Peyer's patch (tissue), 4 donors: ENCODE measurements at regions not wholly inside any gene's neighbourhood (a gene's known extent, or its start where the extent isn't known, plus 50 kb on each side); places are given as distances from the start of the nearest gene placed in this dataset.
"Not testable (repeated sequence)": the region's sequence is repeated elsewhere in the genome, so short reads cannot be mapped to it uniquely, and the experiment has no call there.

Experiments used
- DNase-seq, 3 donors: peaks; one replicate each; pipeline ENCODE4 v3.0.0-alpha.2; 2017 to 2019
- H3K27ac ChIP-seq, 4 donors: fragments of 200-600 bp; sonication (generic); one replicate each; pipeline ENCODE4 v1.5.1; 2016 to 2019
- H3K27me3 ChIP-seq, 2 donors: fragments of 200-600 bp; sonication (generic); one replicate each; pipeline ENCODE4 v1.5.1; 2019
- H3K36me3 ChIP-seq, 3 donors: fragments of 200-600 bp; sonication (generic); one replicate each; pipeline ENCODE4 v1.5.1; 2016 to 2019
- H3K4me1 ChIP-seq, 4 donors: fragments of 200-600 bp; sonication (generic); one replicate each; pipeline ENCODE4 v1.5.1; 2016 to 2019
- H3K4me3 ChIP-seq, 4 donors: fragments of 200-600 bp; sonication (generic); 1 replicate in 3 of 4; 2 replicates in 1 of 4; pipeline ENCODE4 v1.5.1; 2016 to 2019; ENCODE audit warnings: mild to moderate bottlenecking in 1 of 4
- H3K9me3 ChIP-seq, 4 donors: fragments of 200-600 bp; sonication (generic); one replicate each; pipeline ENCODE4 v1.5.1; 2016 to 2019; ENCODE audit warnings: mild to moderate bottlenecking in 1 of 4
- POLR2A ChIP-seq, 2 donors: fragments of 450-650 bp; IDR thresholded peaks; one replicate each; pipeline ENCODE4 v1.5.1; 2017; ENCODE audit warnings: antibody characterized with exemption in 2 of 2, mild to moderate bottlenecking in 2 of 2, moderate library complexity in 2 of 2
- TF ChIP-seq, protein P1 (sequence below), 6 experiments: fragments of 450-650 bp in 4 of 6; fragments of 200-600 bp in 2 of 6; sonication (generic) in 1 of 6; IDR thresholded peaks; one replicate each; pipeline ENCODE4 v1.5.1; 2017 to 2019; ENCODE audit warnings: antibody characterized with exemption in 6 of 6, mild to moderate bottlenecking in 3 of 6, moderate library complexity in 1 of 6

DNA sequence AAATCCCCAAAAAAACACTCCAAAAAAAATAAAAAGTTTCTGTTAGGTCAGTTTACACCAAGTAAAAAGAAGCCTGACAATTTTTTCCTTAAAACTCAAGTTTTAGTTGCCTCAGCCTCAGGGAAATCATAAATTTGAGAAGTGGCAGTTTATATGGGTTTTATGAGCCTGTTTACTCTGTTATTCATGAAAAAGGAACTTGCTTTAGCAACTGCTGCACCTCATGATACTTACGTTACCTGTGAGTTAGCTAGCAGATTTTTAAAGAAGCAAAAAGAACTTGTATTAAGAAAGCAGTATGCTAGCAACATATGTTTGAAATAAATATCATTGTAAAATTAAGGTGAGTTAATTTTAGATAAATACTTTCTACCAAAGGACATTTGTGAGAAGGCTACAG is 1264.5 kb upstream of the PHF14 start:
- TF ChIP-seq, protein P1, sequence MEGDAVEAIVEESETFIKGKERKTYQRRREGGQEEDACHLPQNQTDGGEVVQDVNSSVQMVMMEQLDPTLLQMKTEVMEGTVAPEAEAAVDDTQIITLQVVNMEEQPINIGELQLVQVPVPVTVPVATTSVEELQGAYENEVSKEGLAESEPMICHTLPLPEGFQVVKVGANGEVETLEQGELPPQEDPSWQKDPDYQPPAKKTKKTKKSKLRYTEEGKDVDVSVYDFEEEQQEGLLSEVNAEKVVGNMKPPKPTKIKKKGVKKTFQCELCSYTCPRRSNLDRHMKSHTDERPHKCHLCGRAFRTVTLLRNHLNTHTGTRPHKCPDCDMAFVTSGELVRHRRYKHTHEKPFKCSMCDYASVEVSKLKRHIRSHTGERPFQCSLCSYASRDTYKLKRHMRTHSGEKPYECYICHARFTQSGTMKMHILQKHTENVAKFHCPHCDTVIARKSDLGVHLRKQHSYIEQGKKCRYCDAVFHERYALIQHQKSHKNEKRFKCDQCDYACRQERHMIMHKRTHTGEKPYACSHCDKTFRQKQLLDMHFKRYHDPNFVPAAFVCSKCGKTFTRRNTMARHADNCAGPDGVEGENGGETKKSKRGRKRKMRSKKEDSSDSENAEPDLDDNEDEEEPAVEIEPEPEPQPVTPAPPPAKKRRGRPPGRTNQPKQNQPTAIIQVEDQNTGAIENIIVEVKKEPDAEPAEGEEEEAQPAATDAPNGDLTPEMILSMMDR (IDR thresholded peaks at IDR 0.05), result no peak
- no peak for TF ChIP-seq POLR2A (IDR thresholded peaks at IDR 0.05)
- Histone ChIP-seq H3K36me3 (no peaks in the 10 kb centered on the region), H3K27ac (no peak overlapping the region), H3K4me1 (no peaks in the 10 kb centered on the region), H3K9me3 (no peaks in the 10 kb centered on the region), H3K4me3 (no peak overlapping the region), H3K27me3 (no peaks in the 10 kb centered on the region)
- DNase-seq, result no peak

DNA sequence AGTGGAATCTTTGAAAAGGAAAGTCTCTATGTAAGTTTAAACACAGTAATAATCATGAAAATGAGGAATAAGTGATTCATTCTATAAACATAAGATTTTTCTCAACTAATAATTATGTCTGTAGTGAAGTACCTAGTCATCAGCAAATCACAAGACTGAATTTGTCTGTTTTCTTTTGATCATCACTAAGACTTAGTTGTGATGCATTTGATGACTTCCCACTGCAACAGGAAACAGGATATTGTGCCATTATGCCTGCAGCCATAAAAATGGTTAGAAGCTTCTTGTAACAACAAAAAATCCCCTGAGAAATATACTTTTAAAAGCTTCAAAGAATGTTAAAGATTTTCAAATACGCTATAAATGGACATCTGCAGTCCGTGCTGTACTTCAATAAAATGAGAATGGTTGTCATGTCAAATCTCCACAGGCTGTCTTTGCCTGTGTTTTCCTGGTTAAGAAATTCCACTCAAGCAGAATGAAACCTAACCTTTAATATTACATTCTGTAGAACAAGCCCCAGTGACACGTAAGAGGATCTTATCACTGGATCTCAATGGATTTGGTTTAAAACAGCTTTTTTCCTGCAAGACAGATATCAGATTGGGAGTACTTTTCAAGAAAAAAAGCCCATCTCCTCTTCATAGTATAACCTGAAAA is 1262.3 kb upstream of the PHF14 start:
- Histone ChIP-seq H3K9me3 (no peaks in the 10 kb centered on the region), H3K4me1 (no peaks in the 10 kb centered on the region), H3K4me3 (no peak overlapping the region), H3K36me3 (no peaks in the 10 kb centered on the region), H3K27ac (no peak overlapping the region), H3K27me3 (no peaks in the 10 kb centered on the region)
- no peak for TF ChIP-seq POLR2A (IDR thresholded peaks at IDR 0.05)
- TF ChIP-seq, protein P1 (IDR thresholded peaks at IDR 0.05), result no peak
- no peak for DNase-seq

- Histone ChIP-seq H3K9me3 (peaks cover 0 to 3% (median 0%) of the 10 kb centered on the region in 4 donors), H3K4me1 (no peaks in the 10 kb centered on the region), H3K36me3 (no peaks in the 10 kb centered on the region), H3K27ac (no peak overlapping the region), H3K27me3 (no peaks in the 10 kb centered on the region), H3K4me3 (no peak overlapping the region)
- TF ChIP-seq POLR2A (IDR thresholded peaks at IDR 0.05), result no peak
- TF ChIP-seq, protein P1 (IDR thresholded peaks at IDR 0.05), result no peak
- DNase-seq, result no peak
These were observed 1255.5 kb upstream of the PHF14 start for GRCh38 chr7:9718071-9718661.

- no peak for DNase-seq
- Histone ChIP-seq H3K27me3 (no peaks in the 10 kb centered on the region), H3K4me1 (no peaks in the 10 kb centered on the region), H3K4me3 (no peak overlapping the region), H3K9me3 (peaks cover 0 to 3% (median 0%) of the 10 kb centered on the region in 4 donors), H3K36me3 (no peaks in the 10 kb centered on the region), H3K27ac (no peak overlapping the region)
- TF ChIP-seq, protein P1 (IDR thresholded peaks at IDR 0.05), result no peak
- no peak for TF ChIP-seq POLR2A (IDR thresholded peaks at IDR 0.05)
These were observed 1254.4 kb upstream of the PHF14 start for GRCh38 chr7:9719303-9719702.

GRCh38 chr7:9719721-9720120 is 1254.0 kb upstream of the PHF14 start:
- H3K4me3 ChIP-seq, result no peak overlapping the region
- no peaks in the 10 kb centered on the region for H3K27me3 ChIP-seq
- TF ChIP-seq, protein P1 (IDR thresholded peaks at IDR 0.05), result no peak
- no peak for TF ChIP-seq POLR2A (IDR thresholded peaks at IDR 0.05)
- no peaks in the 10 kb centered on the region for H3K36me3 ChIP-seq
- DNase-seq, result no peak
- no peak overlapping the region for H3K27ac ChIP-seq
- peaks cover 0 to 3% (median 0%) of the 10 kb centered on the region in 4 donors for H3K9me3 ChIP-seq
- no peaks in the 10 kb centered on the region for H3K4me1 ChIP-seq

DNA sequence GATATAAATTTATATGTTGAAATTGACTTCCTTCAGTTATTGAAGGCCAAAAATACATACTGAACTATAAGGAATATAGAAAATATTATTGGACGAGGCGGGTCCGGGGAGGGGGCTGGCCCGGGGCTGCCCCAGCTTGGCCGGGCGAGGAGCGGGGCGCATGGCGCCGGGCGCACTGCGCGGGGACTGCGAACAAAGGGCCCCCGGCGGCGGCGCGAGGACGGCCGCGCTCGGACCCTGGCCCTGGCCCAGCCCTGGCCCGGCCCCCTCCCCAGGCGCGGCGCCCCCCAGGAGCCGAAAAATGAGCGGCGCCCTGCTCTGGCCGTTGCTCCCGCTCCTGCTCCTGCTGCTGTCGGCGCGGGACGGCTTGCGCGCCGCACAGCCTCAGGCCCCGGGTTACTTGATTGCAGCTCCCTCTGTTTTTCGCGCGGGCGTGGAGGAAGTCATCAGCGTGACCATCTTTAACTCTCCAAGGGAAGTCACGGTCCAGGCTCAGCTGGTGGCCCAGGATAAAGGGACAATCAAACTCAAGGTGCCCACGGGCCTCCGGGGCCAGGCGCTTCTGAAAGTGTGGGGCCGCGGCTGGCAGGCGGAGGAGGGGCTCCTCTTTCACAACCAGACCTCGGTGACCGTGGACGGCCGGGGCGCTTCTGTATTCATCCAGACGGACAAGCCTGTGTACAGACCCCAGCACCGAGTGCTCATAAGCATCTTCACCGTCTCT is 1247.6 kb upstream of the PHF14 start:
- not testable (repeated sequence) for H3K4me3 ChIP-seq, H3K4me1 ChIP-seq, H3K9me3 ChIP-seq, H3K36me3 ChIP-seq, DNase-seq, H3K27ac ChIP-seq, H3K27me3 ChIP-seq

DNA sequence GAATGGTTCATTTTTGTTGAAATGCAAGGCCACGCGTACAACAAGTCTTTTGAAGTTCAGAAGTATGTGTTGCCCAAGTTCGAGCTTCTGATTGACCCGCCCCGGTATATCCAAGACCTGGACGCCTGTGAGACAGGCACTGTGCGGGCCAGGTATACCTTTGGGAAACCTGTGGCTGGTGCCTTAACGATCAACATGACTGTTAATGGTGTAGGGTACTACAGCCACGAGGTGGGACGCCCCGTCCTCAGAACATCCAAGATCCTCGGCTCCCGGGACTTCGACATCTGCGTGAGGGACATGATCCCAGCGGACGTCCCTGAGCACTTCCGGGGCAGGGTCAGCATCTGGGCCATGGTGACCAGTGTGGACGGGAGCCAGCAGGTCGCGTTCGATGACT is 1246.9 kb upstream of the PHF14 start:
- not testable (repeated sequence) for DNase-seq, H3K4me1 ChIP-seq, H3K36me3 ChIP-seq, H3K27ac ChIP-seq, H3K4me3 ChIP-seq, H3K9me3 ChIP-seq, H3K27me3 ChIP-seq

DNA sequence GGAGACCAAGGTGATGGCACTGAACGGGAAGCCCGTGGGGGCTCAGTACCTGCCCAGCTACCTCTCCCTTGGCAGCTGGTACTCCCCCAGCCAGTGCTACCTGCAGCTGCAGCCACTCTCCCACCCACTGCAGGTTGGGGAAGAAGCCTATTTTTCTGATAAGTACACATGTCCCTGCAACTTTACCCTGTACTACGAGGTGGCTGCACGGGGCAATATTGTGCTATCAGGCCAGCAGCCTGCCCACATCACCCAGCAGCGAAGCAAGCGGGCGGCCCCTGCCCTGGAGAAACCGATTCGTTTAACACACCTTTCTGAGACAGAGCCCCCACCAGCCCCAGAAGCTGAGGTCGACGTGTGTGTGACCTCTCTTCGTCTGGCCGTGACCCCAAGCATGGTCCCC is 1246.2 kb upstream of the PHF14 start:
- H3K9me3 ChIP-seq, H3K27me3 ChIP-seq, H3K27ac ChIP-seq, H3K36me3 ChIP-seq, H3K4me3 ChIP-seq, H3K4me1 ChIP-seq: not testable (repeated sequence)
- DNase-seq, result peak in 1 of 3 donors; percentile 41

GRCh38 chr7:9728014-9728657 is 1245.5 kb upstream of the PHF14 start:
- not testable (repeated sequence) for H3K4me3 ChIP-seq, H3K9me3 ChIP-seq, DNase-seq, H3K4me1 ChIP-seq, H3K36me3 ChIP-seq, H3K27me3 ChIP-seq, H3K27ac ChIP-seq
